GM12878 (cell line): ENCODE measurements at regions not wholly inside any gene's neighbourhood (a gene's known extent, or its start where the extent isn't known, plus 50 kb on each side); places are given as distances from the start of the nearest gene placed in this dataset.
A peak's percentile ranks its signal among the peaks of the same experiment; 100 is the strongest.

Experiments
- BMI1 ChIP-seq: fragments of 450-650 bp; IDR thresholded peaks from 2 replicates; pipeline ENCODE4 v1.6.1; 2016; ENCODE audit warnings: mild to moderate bottlenecking, moderate library complexity, borderline replicate concordance
- CEBPB ChIP-seq, 2 experiments: fragments of 150-350 bp in 1 of 2; IDR thresholded peaks; 2 replicates each; pipeline ENCODE4 v1.6.1; 2012 to 2014; ENCODE audit warnings: low read depth in 2 of 2, low read length in 2 of 2, borderline replicate concordance in 1 of 2, inconsistent platforms in 1 of 2
- EGR1 ChIP-seq, 2 experiments: IDR thresholded peaks; 1 replicate in 1 of 2; 2 replicates in 1 of 2; pipeline ENCODE4 v1.6.1; 2011 to 2012; ENCODE audit warnings: low read depth in 2 of 2, low read length in 2 of 2, borderline replicate concordance in 1 of 2, mild to moderate bottlenecking in 1 of 2, moderate library complexity in 1 of 2
- FOXM1 ChIP-seq: IDR thresholded peaks from 2 replicates; pipeline ENCODE4 v1.6.1; 2012; ENCODE audit warnings: low read depth, mild to moderate bottlenecking, inconsistent platforms, low read length, moderate library complexity
- HDAC2 ChIP-seq: fragments of 200-600 bp; sonication (generic); IDR thresholded peaks from 2 replicates; pipeline ENCODE4 v1.6.1; 2017
- RELA ChIP-seq: fragments of 450-650 bp; IDR thresholded peaks from 2 replicates; pipeline ENCODE4 v1.8.0; 2014; ENCODE audit warnings: borderline replicate concordance; ENCODE audit not compliant: partially characterized antibody
- TAF1 ChIP-seq: IDR thresholded peaks from 2 replicates; pipeline ENCODE4 v1.6.1; 2011; ENCODE audit warnings: mild to moderate bottlenecking, low read depth, low read length, borderline replicate concordance
- ZNF24 ChIP-seq: fragments of 450-650 bp; IDR thresholded peaks from 2 replicates; pipeline ENCODE4 v1.6.1; 2017; ENCODE audit warnings: antibody characterized with exemption, mild to moderate bottlenecking
- ZSCAN29 ChIP-seq: fragments of 450-650 bp; IDR thresholded peaks from 2 replicates; pipeline ENCODE4 v1.6.1; 2017; ENCODE audit warnings: mild to moderate bottlenecking, moderate library complexity
- TF ChIP-seq, protein P1 (sequence below): fragments of 450-650 bp; IDR thresholded peaks from 2 replicates; pipeline ENCODE4 v1.6.1; 2017; ENCODE audit warnings: antibody characterized with exemption, mild to moderate bottlenecking, moderate library complexity
- TF ChIP-seq, protein P2 (sequence below): fragments of 450-650 bp; IDR thresholded peaks from 2 replicates; pipeline ENCODE4 v1.6.1; 2016; ENCODE audit warnings: mild to moderate bottlenecking
- TF ChIP-seq, protein P3 (sequence below): fragments of 150-350 bp; IDR thresholded peaks from 2 replicates; pipeline ENCODE4 v1.6.1; 2014; ENCODE audit warnings: mild to moderate bottlenecking, low read depth, low read length
- TF ChIP-seq, protein P4 (sequence below): fragments of 450-650 bp; formaldehyde crosslinking; IDR thresholded peaks from 2 replicates; pipeline ENCODE4 v1.5.0; 2022; ENCODE audit warnings: mild to moderate bottlenecking, missing genetic modification characterization
- TF ChIP-seq, protein P5 (sequence below): fragments of 450-650 bp; IDR thresholded peaks from 2 replicates; pipeline ENCODE4 v1.6.1; 2016; ENCODE audit warnings: mild to moderate bottlenecking, moderate library complexity, borderline replicate concordance

DNA sequence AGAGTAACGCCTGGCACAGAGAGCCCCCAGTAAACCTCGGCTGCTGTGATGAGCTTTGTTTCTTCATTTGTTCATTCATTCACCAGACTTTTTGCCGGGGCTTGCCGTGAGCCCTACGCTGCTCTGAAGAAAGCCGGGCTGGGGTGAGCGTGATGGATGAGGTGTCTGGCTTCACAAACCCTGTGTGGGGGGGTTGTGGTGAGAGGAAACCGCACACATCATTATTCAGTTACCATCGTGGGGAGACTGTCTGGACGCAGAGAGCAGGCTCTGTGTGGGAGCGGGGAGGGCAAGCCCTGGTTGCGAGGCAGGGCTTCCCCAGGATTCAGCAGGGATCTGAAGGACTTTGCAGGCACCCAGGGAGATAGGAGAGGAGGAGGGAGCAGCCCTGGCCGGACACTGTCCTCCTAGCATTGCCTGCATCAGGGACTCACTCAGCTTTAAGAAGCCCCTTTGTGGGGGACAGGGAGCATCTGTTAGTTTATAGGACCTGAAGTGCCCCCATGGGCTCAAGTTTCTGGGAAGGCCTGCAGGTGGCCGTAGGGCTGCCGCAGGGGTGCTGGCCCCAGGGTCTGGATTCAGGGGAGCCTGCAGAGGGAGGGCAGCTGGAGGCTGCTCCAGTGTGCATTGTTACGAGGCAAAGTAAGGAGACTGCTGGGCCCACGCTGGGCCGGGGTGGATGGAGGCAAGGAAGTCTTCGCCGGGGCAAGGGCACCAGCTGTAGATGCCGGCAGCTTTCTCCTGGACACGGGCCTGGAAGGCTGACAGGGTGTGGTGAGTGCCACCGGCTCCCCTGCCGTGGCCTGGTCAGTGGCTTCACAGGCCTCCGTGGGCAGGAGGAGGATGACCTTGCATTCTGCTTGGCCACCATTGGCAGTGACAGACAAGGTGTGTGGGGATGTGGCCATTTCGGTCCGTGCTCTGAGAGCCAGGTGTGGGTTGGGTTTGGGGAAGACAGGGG is 334.5 kb downstream of the SEC14L1 start (continued):
- TF ChIP-seq, protein P1, sequence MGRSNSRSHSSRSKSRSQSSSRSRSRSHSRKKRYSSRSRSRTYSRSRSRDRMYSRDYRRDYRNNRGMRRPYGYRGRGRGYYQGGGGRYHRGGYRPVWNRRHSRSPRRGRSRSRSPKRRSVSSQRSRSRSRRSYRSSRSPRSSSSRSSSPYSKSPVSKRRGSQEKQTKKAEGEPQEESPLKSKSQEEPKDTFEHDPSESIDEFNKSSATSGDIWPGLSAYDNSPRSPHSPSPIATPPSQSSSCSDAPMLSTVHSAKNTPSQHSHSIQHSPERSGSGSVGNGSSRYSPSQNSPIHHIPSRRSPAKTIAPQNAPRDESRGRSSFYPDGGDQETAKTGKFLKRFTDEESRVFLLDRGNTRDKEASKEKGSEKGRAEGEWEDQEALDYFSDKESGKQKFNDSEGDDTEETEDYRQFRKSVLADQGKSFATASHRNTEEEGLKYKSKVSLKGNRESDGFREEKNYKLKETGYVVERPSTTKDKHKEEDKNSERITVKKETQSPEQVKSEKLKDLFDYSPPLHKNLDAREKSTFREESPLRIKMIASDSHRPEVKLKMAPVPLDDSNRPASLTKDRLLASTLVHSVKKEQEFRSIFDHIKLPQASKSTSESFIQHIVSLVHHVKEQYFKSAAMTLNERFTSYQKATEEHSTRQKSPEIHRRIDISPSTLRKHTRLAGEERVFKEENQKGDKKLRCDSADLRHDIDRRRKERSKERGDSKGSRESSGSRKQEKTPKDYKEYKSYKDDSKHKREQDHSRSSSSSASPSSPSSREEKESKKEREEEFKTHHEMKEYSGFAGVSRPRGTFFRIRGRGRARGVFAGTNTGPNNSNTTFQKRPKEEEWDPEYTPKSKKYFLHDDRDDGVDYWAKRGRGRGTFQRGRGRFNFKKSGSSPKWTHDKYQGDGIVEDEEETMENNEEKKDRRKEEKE, result no peak
- TF ChIP-seq, protein P2, sequence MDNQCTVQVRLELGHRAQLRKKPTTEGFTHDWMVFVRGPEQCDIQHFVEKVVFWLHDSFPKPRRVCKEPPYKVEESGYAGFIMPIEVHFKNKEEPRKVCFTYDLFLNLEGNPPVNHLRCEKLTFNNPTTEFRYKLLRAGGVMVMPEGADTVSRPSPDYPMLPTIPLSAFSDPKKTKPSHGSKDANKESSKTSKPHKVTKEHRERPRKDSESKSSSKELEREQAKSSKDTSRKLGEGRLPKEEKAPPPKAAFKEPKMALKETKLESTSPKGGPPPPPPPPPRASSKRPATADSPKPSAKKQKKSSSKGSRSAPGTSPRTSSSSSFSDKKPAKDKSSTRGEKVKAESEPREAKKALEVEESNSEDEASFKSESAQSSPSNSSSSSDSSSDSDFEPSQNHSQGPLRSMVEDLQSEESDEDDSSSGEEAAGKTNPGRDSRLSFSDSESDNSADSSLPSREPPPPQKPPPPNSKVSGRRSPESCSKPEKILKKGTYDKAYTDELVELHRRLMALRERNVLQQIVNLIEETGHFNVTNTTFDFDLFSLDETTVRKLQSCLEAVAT, result peak; percentile 77
- TF ChIP-seq FOXM1 (no peak), ZNF24 (peak; percentile 49; the same call in 1 of the 2 replicates), BMI1 (no peak), EGR1 (IDR thresholded peaks at IDR 0.05; ENCODE audit: borderline replicate concordance in 1 of 2, low read depth in 2 of 2, low read length in 2 of 2) (no peak), ZSCAN29 (no peak), RELA (no peak), HDAC2 (no peak), CEBPB (IDR thresholded peaks at IDR 0.05; ENCODE audit: borderline replicate concordance in 1 of 2, low read depth in 2 of 2, low read length in 2 of 2) (no peak), TAF1 (no peak)
- TF ChIP-seq, protein P3, sequence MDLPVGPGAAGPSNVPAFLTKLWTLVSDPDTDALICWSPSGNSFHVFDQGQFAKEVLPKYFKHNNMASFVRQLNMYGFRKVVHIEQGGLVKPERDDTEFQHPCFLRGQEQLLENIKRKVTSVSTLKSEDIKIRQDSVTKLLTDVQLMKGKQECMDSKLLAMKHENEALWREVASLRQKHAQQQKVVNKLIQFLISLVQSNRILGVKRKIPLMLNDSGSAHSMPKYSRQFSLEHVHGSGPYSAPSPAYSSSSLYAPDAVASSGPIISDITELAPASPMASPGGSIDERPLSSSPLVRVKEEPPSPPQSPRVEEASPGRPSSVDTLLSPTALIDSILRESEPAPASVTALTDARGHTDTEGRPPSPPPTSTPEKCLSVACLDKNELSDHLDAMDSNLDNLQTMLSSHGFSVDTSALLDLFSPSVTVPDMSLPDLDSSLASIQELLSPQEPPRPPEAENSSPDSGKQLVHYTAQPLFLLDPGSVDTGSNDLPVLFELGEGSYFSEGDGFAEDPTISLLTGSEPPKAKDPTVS, result no peak
- TF ChIP-seq, protein P4, sequence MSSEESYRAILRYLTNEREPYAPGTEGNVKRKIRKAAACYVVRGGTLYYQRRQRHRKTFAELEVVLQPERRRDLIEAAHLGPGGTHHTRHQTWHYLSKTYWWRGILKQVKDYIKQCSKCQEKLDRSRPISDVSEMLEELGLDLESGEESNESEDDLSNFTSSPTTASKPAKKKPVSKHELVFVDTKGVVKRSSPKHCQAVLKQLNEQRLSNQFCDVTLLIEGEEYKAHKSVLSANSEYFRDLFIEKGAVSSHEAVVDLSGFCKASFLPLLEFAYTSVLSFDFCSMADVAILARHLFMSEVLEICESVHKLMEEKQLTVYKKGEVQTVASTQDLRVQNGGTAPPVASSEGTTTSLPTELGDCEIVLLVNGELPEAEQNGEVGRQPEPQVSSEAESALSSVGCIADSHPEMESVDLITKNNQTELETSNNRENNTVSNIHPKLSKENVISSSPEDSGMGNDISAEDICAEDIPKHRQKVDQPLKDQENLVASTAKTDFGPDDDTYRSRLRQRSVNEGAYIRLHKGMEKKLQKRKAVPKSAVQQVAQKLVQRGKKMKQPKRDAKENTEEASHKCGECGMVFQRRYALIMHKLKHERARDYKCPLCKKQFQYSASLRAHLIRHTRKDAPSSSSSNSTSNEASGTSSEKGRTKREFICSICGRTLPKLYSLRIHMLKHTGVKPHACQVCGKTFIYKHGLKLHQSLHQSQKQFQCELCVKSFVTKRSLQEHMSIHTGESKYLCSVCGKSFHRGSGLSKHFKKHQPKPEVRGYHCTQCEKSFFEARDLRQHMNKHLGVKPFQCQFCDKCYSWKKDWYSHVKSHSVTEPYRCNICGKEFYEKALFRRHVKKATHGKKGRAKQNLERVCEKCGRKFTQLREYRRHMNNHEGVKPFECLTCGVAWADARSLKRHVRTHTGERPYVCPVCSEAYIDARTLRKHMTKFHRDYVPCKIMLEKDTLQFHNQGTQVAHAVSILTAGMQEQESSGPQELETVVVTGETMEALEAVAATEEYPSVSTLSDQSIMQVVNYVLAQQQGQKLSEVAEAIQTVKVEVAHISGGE, result no peak
- TF ChIP-seq, protein P5, sequence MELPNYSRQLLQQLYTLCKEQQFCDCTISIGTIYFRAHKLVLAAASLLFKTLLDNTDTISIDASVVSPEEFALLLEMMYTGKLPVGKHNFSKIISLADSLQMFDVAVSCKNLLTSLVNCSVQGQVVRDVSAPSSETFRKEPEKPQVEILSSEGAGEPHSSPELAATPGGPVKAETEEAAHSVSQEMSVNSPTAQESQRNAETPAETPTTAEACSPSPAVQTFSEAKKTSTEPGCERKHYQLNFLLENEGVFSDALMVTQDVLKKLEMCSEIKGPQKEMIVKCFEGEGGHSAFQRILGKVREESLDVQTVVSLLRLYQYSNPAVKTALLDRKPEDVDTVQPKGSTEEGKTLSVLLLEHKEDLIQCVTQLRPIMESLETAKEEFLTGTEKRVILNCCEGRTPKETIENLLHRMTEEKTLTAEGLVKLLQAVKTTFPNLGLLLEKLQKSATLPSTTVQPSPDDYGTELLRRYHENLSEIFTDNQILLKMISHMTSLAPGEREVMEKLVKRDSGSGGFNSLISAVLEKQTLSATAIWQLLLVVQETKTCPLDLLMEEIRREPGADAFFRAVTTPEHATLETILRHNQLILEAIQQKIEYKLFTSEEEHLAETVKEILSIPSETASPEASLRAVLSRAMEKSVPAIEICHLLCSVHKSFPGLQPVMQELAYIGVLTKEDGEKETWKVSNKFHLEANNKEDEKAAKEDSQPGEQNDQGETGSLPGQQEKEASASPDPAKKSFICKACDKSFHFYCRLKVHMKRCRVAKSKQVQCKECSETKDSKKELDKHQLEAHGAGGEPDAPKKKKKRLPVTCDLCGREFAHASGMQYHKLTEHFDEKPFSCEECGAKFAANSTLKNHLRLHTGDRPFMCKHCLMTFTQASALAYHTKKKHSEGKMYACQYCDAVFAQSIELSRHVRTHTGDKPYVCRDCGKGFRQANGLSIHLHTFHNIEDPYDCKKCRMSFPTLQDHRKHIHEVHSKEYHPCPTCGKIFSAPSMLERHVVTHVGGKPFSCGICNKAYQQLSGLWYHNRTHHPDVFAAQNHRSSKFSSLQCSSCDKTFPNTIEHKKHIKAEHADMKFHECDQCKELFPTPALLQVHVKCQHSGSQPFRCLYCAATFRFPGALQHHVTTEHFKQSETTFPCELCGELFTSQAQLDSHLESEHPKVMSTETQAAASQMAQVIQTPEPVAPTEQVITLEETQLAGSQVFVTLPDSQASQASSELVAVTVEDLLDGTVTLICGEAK, result no peak
